NCI-H345 treated with DMSO at 0.1 percent for 48 hours (cell line): ENCODE measurements at regions not wholly inside any gene's neighbourhood (a gene's known extent, or its start where the extent isn't known, plus 50 kb on each side); places are given as distances from the start of the nearest gene placed in this dataset.

Source experiments
- DNase-seq: peaks from one replicate; lab custom pipeline; 2025; ENCODE audit not compliant: unreplicated experiment; lab: John Stamatoyannopoulos, UW

- DNase-seq, result no peak
These were observed 981.7 kb downstream of the NR2F1-AS1 start for GRCh38 chr5:92599217-92599810.

- DNase-seq, result no peak
These were observed 987.0 kb downstream of the NR2F1-AS1 start for GRCh38 chr5:92594031-92594430.

- DNase-seq, result no peak
These were observed 992.1 kb downstream of the NR2F1-AS1 start for GRCh38 chr5:92588876-92589275.

DNA sequence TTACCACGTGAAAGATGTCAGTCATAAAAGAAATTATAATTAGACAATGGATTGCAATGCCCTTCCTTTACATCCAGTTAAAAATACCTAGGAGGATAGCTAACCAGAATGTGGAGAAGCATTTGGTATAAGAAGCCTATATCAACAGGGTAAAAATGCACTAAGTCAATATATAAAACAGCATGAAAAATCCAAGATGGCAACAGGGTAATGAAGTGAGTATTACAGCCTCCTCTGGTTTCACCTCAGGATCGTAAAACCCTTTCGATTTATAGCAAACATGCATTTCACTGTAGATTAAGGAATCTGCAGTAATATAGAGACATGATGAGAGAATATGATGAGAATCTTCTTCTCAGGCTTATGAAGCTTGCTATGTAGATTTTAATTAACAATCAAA, 999.3 kb downstream of the NR2F1-AS1 start:
- no peak for DNase-seq

- DNase-seq, result no peak
These were observed 999.8 kb downstream of the NR2F1-AS1 start for GRCh38 chr5:92581249-92581648.

- DNase-seq, result no peak
These were observed 1000.2 kb downstream of the NR2F1-AS1 start for GRCh38 chr5:92580814-92581213.

- no peak for DNase-seq
These were observed 1007.0 kb downstream of the NR2F1-AS1 start for GRCh38 chr5:92574023-92574422.

DNA sequence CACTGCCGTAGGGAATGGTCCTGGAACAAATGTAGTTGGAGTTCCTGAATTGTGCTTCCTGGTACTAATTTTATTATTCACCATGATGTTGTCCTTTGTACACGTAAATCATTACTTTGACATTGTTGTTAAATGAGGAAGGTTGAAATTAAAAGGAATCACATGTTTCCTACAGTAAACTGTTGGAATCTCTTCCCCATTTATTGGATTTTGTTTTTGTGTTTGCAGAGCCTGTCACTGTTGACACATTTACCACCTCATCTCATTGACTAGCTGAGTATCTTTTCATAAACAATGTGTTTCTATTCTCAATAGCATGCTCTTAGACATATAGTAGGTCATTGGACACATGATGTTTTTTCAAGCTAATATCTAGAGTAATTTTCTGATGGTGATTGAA, 1012.5 kb downstream of the NR2F1-AS1 start:
- no peak for DNase-seq

- no peak for DNase-seq
These were observed 1013.1 kb downstream of the NR2F1-AS1 start for GRCh38 chr5:92567831-92568450.

- no peak for DNase-seq
These were observed 1014.8 kb downstream of the NR2F1-AS1 start for GRCh38 chr5:92566113-92566786.

- DNase-seq, result no peak
These were observed 1015.3 kb downstream of the NR2F1-AS1 start for GRCh38 chr5:92565673-92566072.

GRCh38 chr5:92562065-92562464, 1019.0 kb downstream of the NR2F1-AS1 start:
- no peak for DNase-seq

GRCh38 chr5:92561411-92561959, 1019.5 kb downstream of the NR2F1-AS1 start:
- DNase-seq, result no peak

DNA sequence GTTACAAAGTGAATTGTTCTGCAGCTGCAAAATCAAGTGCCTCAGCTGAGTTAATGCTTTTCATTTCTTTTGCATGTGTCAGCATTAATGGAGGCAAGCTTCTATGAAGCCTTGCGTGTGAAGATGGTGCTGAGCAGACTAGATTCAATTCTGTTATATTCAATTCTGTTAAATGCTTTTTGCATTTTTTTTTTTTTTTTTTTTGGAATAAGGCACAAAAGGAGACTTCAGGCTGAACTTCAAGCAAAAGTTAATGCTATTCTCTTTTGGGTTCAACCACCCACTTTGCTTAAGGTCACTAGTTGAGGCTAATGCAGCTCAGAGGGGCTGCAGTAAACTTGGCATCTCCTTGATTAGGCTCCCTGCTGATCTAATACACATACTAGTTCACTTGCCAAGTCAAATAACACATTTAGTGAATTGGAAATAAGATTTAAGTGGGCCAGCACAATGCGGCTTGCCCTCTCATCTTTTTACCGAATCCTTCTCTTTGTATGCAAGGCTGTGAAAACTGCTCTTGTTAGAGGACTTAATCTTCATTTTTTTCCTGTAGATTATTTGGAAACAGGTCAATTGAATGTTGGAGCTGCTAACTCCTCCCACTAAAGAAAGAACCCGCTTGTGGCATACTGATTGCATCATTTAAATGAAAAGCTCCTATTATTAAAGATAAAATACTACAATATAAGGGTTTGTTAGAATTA, 1020.2 kb downstream of the NR2F1-AS1 start:
- DNase-seq, result no peak

DNA sequence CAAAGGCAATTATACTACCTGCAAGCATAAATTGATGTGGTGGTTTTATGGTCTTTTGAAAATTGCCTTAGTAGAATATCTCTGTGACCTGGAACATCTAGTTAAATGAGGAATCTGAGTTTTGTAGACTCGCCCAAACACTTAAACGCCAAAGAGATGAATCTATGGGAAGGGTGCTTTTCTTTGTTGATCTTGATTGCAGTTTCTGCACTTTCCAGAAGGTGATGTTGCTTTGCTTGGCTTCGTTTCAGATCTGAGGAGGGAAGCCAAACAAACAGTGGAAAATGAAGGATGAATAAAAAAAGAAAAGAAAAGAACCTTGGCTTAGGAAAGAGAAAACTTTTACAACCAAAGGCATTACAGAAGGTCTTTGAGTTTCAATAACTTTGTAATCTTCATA, 1021.2 kb downstream of the NR2F1-AS1 start:
- no peak for DNase-seq

DNA sequence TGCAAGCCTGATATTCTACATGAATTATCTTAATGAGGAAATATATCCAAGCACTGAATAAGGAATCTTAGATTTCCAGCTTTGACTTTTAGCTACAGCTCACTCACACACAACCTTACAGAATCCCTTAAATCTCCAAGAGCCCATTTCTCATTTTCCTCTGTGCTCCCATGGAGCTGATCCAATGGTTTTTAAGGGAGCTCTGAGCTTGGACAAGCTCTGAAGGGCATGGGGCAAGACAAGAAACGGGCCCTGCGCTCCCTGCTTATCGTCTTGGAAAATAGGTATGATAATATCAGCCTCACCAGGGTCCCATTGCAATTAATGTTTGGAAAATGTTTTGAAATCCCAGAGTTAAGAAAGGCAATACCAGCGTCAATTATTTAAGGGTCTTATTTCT, 1021.7 kb downstream of the NR2F1-AS1 start:
- DNase-seq, result no peak

DNA sequence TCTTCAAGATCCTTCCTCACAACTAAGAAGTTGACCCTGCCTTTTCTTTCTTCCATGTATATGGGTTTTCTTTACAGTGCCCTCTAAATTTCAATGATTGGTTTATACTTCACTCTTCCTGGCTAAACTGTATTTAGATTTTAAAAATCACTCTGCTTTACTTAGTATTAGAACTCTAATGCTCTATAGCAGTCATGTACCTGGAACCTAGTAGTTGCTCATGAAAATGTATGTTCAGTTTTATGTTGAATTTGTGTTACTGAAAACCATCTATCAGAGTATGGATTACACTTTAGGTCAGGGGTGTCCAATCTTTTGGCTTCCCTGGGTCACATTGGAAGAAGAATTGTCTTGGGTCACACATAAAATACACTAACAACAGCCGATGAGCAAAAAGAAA, 1024.3 kb downstream of the NR2F1-AS1 start:
- DNase-seq, result no peak

GRCh38 chr5:92554447-92555085, 1026.5 kb downstream of the NR2F1-AS1 start:
- no peak for DNase-seq

DNA sequence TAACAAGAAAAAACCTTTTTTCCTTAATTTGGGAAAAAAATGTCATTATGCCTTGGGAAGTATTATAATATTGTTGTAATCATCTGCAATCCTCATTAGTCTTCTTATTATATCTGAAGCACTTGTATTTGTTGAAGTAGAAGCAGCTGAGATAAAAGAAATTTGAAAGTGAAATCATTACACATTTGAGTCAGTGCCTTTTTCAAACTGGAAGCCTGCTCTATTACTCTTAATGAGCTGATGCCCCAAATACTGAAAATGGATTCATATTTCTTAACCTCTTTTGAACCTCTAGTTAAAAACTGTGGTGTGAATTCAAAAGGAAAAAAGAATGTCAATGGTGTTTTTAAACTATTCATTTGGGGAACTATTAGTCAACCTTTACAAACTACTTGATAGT, 1027.7 kb downstream of the NR2F1-AS1 start:
- DNase-seq, result no peak

DNA sequence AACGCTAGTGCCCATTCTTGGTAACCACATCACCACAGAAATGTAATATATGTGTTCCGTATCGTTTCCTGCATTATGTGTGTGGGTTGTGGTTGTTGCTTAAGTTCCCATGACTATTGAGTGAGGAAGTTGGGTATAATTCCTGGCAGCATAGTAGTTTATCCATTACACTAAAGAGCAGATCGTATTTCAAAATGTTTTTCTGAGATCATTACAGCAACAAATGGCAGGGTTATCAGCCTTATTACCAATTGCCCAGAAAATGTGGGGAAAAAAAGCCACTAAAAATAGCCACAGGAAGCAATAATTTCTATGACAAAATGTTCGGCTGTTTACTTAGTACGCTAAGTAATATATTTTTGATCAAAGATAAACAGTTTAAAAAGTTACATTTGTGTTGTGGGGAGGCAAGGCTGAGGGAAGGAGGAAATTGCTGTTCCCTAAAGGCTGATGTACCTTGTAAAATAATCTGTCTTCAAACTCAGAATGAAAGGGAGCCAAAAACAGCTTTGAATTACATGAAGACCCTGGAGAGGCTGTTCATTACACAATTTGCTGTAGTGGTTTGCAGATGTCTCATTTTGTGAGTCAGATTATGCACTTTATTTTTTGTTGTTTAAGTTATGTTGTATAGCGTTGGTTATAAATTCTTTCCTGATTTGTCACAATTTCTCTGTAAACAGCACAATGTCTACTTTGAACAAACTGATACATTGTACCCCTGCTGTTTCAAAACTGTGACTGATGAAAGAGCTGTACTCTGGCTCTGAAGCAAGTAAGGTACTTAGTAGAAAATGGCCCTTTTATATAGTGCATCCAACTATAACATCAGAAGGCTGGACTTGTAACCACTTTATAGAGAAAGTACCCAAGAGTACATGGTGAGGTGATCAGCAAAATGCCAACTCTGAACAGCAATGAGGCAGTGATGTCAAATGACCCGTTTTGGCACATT, 1028.5 kb downstream of the NR2F1-AS1 start:
- DNase-seq, result no peak
